H1 (cell line): ENCODE measurements at regions not wholly inside any gene's neighbourhood (a gene's known extent, or its start where the extent isn't known, plus 50 kb on each side); places are given as distances from the start of the nearest gene placed in this dataset.

ENCODE experiments used
- CTCF ChIA-PET: fragments of 300-600 bp; sonication (Branson Sonifier 250); formaldehyde crosslinking; loops from one replicate; lab custom pipeline; 2021; ENCODE audit not compliant: partially characterized antibody; lab: Charles Lee
- POLR2A ChIA-PET: fragments of 300-600 bp; sonication (Branson Sonifier 250); formaldehyde crosslinking; loops from one replicate; lab custom pipeline; 2021; ENCODE audit warnings: inconsistent platforms; ENCODE audit not compliant: partially characterized antibody; lab: Charles Lee
- DNase-seq, 2 experiments: peaks; one replicate each; pipeline versions ENCODE4 v3.0.0 to v3.0.0-alpha.2; 2010 to 2022; ENCODE audit warnings: low spot score in 2 of 2, low read depth in 1 of 2, mixed read lengths in 1 of 2
- FAIRE-seq: peaks from 2 replicates; lab custom pipeline; 2011; peaks lifted over from hg19 to GRCh38; lab: Jason Lieb, UNC
- H2AFZ ChIP-seq: 2 replicates; pipeline ENCODE4 v1.8.1; 2012; ENCODE audit warnings: low read length, inconsistent platforms
- H2AK5ac ChIP-seq: 2 replicates; pipeline ENCODE4 v1.6.1; 2013; ENCODE audit warnings: low read depth, low read length
- H2BK120ac ChIP-seq: replicated peaks from 2 replicates; pipeline ENCODE3; 2013; ENCODE audit warnings: low read depth, low read length, inconsistent platforms
- H2BK12ac ChIP-seq: 2 replicates; pipeline ENCODE4 v1.6.1; 2013; ENCODE audit warnings: low read depth, low read length
- H2BK15ac ChIP-seq: 2 replicates; pipeline ENCODE4 v1.6.1; 2013; ENCODE audit warnings: low read length
- H2BK20ac ChIP-seq: 2 replicates; pipeline ENCODE4 v1.6.1; 2013; ENCODE audit warnings: low read length
- H2BK5ac ChIP-seq: 2 replicates; pipeline ENCODE4 v1.6.1; 2013; ENCODE audit warnings: low read depth, low read length
- H3K14ac ChIP-seq: 2 replicates; pipeline ENCODE4 v1.6.1; 2013; ENCODE audit warnings: inconsistent platforms; ENCODE audit not compliant: insufficient read length
- H3K18ac ChIP-seq: 2 replicates; pipeline ENCODE4 v1.6.1; 2013; ENCODE audit warnings: low read length; ENCODE audit errors: extremely low read depth
- H3K23ac ChIP-seq: 2 replicates; pipeline ENCODE4 v1.6.1; 2013; ENCODE audit warnings: inconsistent platforms; ENCODE audit not compliant: insufficient read length
- H3K23me2 ChIP-seq: 2 replicates; pipeline ENCODE4 v1.6.1; 2013; ENCODE audit warnings: low read depth, low read length
- H3K27ac ChIP-seq: 2 replicates; pipeline ENCODE4 v1.6.1; 2011; ENCODE audit warnings: low read depth, low read length, inconsistent platforms
- H3K27me3 ChIP-seq, 4 experiments: replicated peaks in 1 of 4; 1 replicate in 1 of 4; 2 replicates in 3 of 4; pipeline versions ENCODE4 v1.6.1 to v1.8.1; 2011 to 2013; ENCODE audit warnings: low read length in 3 of 4, mild to moderate bottlenecking in 3 of 4, inconsistent platforms in 2 of 4, mixed read lengths in 2 of 4, moderate library complexity in 1 of 4; ENCODE audit not compliant: control insufficient read depth in 3 of 4, insufficient read depth in 3 of 4; ENCODE audit errors: extremely low read depth in 1 of 4
- H3K36me3 ChIP-seq, 4 experiments: 2 replicates each; pipeline versions ENCODE4 v1.6.1 to v1.8.1; 2011 to 2013; ENCODE audit warnings: mild to moderate bottlenecking in 4 of 4, low read length in 3 of 4, moderate library complexity in 2 of 4, control low read depth in 1 of 4, inconsistent platforms in 1 of 4; ENCODE audit not compliant: insufficient read depth in 4 of 4, control insufficient read depth in 2 of 4
- H3K4ac ChIP-seq: replicated peaks from 2 replicates; pipeline ENCODE3; 2013; ENCODE audit warnings: low read length, low read depth, mixed read lengths, inconsistent platforms; ENCODE audit not compliant: insufficient read length
- H3K4me1 ChIP-seq, 4 experiments: replicated peaks in 1 of 4; 1 replicate in 1 of 4; 2 replicates in 3 of 4; pipeline versions ENCODE4 v1.6.1 to v1.8.1; 2011 to 2013; ENCODE audit warnings: low read length in 3 of 4, inconsistent platforms in 2 of 4, mixed read lengths in 1 of 4; ENCODE audit not compliant: insufficient read depth in 4 of 4, control insufficient read depth in 3 of 4
- H3K4me2 ChIP-seq, 2 experiments: 2 replicates each; pipeline versions ENCODE4 v1.6.1 to v1.8.1; 2011 to 2013; ENCODE audit warnings: low read depth in 2 of 2, low read length in 2 of 2, control low read depth in 1 of 2, inconsistent platforms in 1 of 2, mild to moderate bottlenecking in 1 of 2; ENCODE audit not compliant: insufficient read depth in 1 of 2
- H3K4me3 ChIP-seq, 4 experiments: fragments of 200-600, 300-600 bp in 1 of 4; sonication (generic), shearing (Covaris generic), sonication (Bioruptor Twin) in 1 of 4; 2 replicates each; pipeline versions ENCODE4 v1.5.1 to v1.8.1; 2011 to 2016; ENCODE audit warnings: low read length in 4 of 4, low read depth in 3 of 4, control low read depth in 2 of 4, inconsistent platforms in 2 of 4, mild to moderate bottlenecking in 2 of 4, mixed read lengths in 1 of 4, moderate library complexity in 1 of 4; ENCODE audit not compliant: insufficient read depth in 2 of 4; ENCODE audit errors: extremely low read depth in 1 of 4
- H3K56ac ChIP-seq: replicated peaks from 2 replicates; pipeline ENCODE3; 2013; ENCODE audit warnings: low read depth, mild to moderate bottlenecking, mixed read lengths, low read length, inconsistent platforms; ENCODE audit not compliant: insufficient read length
- H3K79me1 ChIP-seq: 2 replicates; pipeline ENCODE4 v1.6.1; 2013; ENCODE audit warnings: low read depth, low read length, control low read depth
- H3K79me2 ChIP-seq, 2 experiments: 2 replicates each; pipeline versions ENCODE4 v1.6.1 to v1.8.1; 2012 to 2013; ENCODE audit warnings: low read length in 2 of 2, mild to moderate bottlenecking in 2 of 2, inconsistent platforms in 1 of 2; ENCODE audit not compliant: insufficient read depth in 2 of 2, control insufficient read depth in 1 of 2
- H3K9ac ChIP-seq, 4 experiments: replicated peaks in 1 of 4; 1 replicate in 1 of 4; 2 replicates in 3 of 4; pipeline versions ENCODE4 v1.6.1 to v1.8.1; 2011 to 2013; ENCODE audit warnings: low read depth in 3 of 4, low read length in 3 of 4, control low read depth in 2 of 4, mild to moderate bottlenecking in 2 of 4, moderate library complexity in 2 of 4, inconsistent platforms in 1 of 4; ENCODE audit errors: extremely low read depth in 1 of 4
- H3K9me3 ChIP-seq, 2 experiments: 2 replicates each; pipeline versions ENCODE4 v1.6.1 to v1.8.1; 2012 to 2013; ENCODE audit warnings: mild to moderate bottlenecking in 2 of 2, moderate library complexity in 2 of 2, control low read depth in 1 of 2, inconsistent platforms in 1 of 2, low read depth in 1 of 2, low read length in 1 of 2, mixed read lengths in 1 of 2; ENCODE audit not compliant: insufficient read depth in 2 of 2
- H4K20me1 ChIP-seq, 2 experiments: replicated peaks in 1 of 2; 2 replicates each; pipeline versions ENCODE3 to v1.8.1; 2011 to 2013; ENCODE audit warnings: inconsistent platforms in 2 of 2, low read length in 2 of 2, mild to moderate bottlenecking in 1 of 2; ENCODE audit not compliant: insufficient read depth in 2 of 2, control insufficient read depth in 1 of 2
- H4K5ac ChIP-seq: 2 replicates; pipeline ENCODE4 v1.6.1; 2013; ENCODE audit warnings: low read length, low read depth, mixed read lengths, inconsistent platforms; ENCODE audit not compliant: insufficient read length
- H4K8ac ChIP-seq: 2 replicates; pipeline ENCODE4 v1.8.0; 2013; ENCODE audit warnings: mild to moderate bottlenecking, moderate library complexity, low read length, inconsistent platforms; ENCODE audit not compliant: insufficient read depth; ENCODE audit errors: extremely low read depth
- H4K91ac ChIP-seq: replicated peaks from 2 replicates; pipeline ENCODE3; 2013; ENCODE audit warnings: low read length, mixed read lengths, inconsistent platforms; ENCODE audit not compliant: insufficient read length
- ASH2L ChIP-seq: fragments of 200-600, 300-600 bp; sonication (generic); IDR thresholded peaks from one replicate; pipeline ENCODE4 v1.7.1; 2017; ENCODE audit warnings: low read length
- BRCA1 ChIP-seq: IDR thresholded peaks from 2 replicates; pipeline ENCODE4 v1.6.1; 2012; ENCODE audit warnings: low read depth, low read length, improper control_type of control experiment
- CHD1 ChIP-seq: IDR thresholded peaks from 2 replicates; pipeline ENCODE4 v1.6.1; 2012; ENCODE audit warnings: low read depth, low read length, improper control_type of control experiment
- EGR1 ChIP-seq: IDR thresholded peaks from 2 replicates; pipeline ENCODE4 v1.6.1; 2011; ENCODE audit warnings: low read depth, low read length, borderline replicate concordance
- HDAC6 ChIP-seq: IDR thresholded peaks from one replicate; pipeline ENCODE4 v1.7.1; 2012; ENCODE audit warnings: low read depth, mild to moderate bottlenecking, inconsistent platforms, low read length, moderate library complexity
- JUN ChIP-seq: IDR thresholded peaks from 2 replicates; pipeline ENCODE4 v1.6.1; 2011; ENCODE audit warnings: low read depth, mild to moderate bottlenecking, improper control_type of control experiment, low read length
- JUND ChIP-seq: IDR thresholded peaks from 2 replicates; pipeline ENCODE4 v1.6.1; 2011; ENCODE audit warnings: mild to moderate bottlenecking, improper control_type of control experiment, low read length
- MAFK ChIP-seq: IDR thresholded peaks from 2 replicates; pipeline ENCODE4 v1.6.1; 2012; ENCODE audit warnings: low read depth, mild to moderate bottlenecking, improper control_type of control experiment, low read length
- MAX ChIP-seq: IDR thresholded peaks from 2 replicates; pipeline ENCODE4 v1.6.1; 2012; ENCODE audit warnings: inconsistent platforms
- POLR2AphosphoS5 ChIP-seq: IDR thresholded peaks from 2 replicates; pipeline ENCODE4 v1.6.1; 2011; ENCODE audit warnings: low read depth, low read length
- RFX5 ChIP-seq: IDR thresholded peaks from 2 replicates; pipeline ENCODE4 v1.6.1; 2011; ENCODE audit warnings: low read depth, low read length, improper control_type of control experiment, borderline replicate concordance
- SIX5 ChIP-seq: IDR thresholded peaks from 2 replicates; pipeline ENCODE4 v1.6.1; 2011; ENCODE audit warnings: mild to moderate bottlenecking, low read depth, low read length
- TAF1 ChIP-seq: IDR thresholded peaks from 2 replicates; pipeline ENCODE4 v1.6.1; 2011; ENCODE audit warnings: mild to moderate bottlenecking, low read depth, low read length
- WGBS, 2 experiments: shearing (Covaris generic) in 1 of 2; methylation state at CpG; one replicate each; pipeline versions ENCODE4 v1.1.6 to v1.1.7; 2013 to 2015; ENCODE audit warnings: low lambda C conversion rate in 2 of 2, mixed read lengths in 2 of 2, inconsistent platforms in 1 of 2, low coverage in 1 of 2, missing lambda C conversion rate in 1 of 2; ENCODE audit not compliant: insufficient replicate concordance in 2 of 2, insufficient coverage in 1 of 2, insufficient read length in 1 of 2; ENCODE audit errors: extremely low coverage in 1 of 2, missing lambda C conversion rate in 1 of 2; 5-methylcytosine and 5-hydroxymethylcytosine counted together

- Histone ChIP-seq H3K9me3 (no peaks in the 10 kb centered on the region), H2AK5ac (no peak overlapping the region), H4K20me1 (no peaks in the 10 kb centered on the region), H2BK15ac (no peak overlapping the region), H3K14ac (no peak overlapping the region), H2BK12ac (no peak overlapping the region), H4K5ac (no peak overlapping the region), H2AFZ (no peak overlapping the region), H4K91ac (no peak overlapping the region), H3K4ac (no peak overlapping the region), H3K23ac (no peak overlapping the region), H3K4me3 (no peak overlapping the region), H3K18ac (no peak overlapping the region), H3K79me2 (no peaks in the 10 kb centered on the region), H3K9ac (no peak overlapping the region), H2BK20ac (no peak overlapping the region), H3K36me3 (no peaks in the 10 kb centered on the region), H3K4me1 (no peaks in the 10 kb centered on the region), H3K27ac (no peak overlapping the region), H2BK120ac (no peak overlapping the region), H3K27me3 (no peaks in the 10 kb centered on the region), H3K56ac (no peak overlapping the region), H3K79me1 (no peaks in the 10 kb centered on the region), H3K23me2 (no peaks in the 10 kb centered on the region), H4K8ac (no peak overlapping the region), H2BK5ac (no peak overlapping the region), H3K4me2 (no peak overlapping the region)
- DNase-seq: no peak
- POLR2A ChIA-PET: no interaction called here
- 82% methylated on average over 5 of the region's 5 CpGs; no CpG with 5 or more reads in 1 of the 2 experiments for WGBS, 2 experiments
- CTCF ChIA-PET: no interaction called here
- no peak for FAIRE-seq
- TF ChIP-seq SIX5 (no peak), MAX (no peak), JUN (no peak), RFX5 (no peak), POLR2AphosphoS5 (no peak), JUND (no peak), ASH2L (no peak), HDAC6 (no peak), EGR1 (no peak), TAF1 (no peak), CHD1 (no peak), MAFK (no peak), BRCA1 (no peak)
These were observed 65.7 kb upstream of the CTAGE1 start for GRCh38 chr18:22483407-22483806.
